K562 (cell line): ENCODE measurements at regions not wholly inside any gene's neighbourhood (a gene's known extent, or its start where the extent isn't known, plus 50 kb on each side); places are given as distances from the start of the nearest gene placed in this dataset.

Experiments used
- CC2D1A ChIP-seq: fragments of 450-650 bp; IDR thresholded peaks from 2 replicates; pipeline ENCODE4 v1.6.1; 2017; ENCODE audit warnings: mild to moderate bottlenecking
- E2F3 ChIP-seq: fragments of 250-450 bp; sonication (Bioruptor Pico); IDR thresholded peaks from 2 replicates; pipeline ENCODE4 v1.4.0; 2020; ENCODE audit warnings: mild to moderate bottlenecking
- L3MBTL2 ChIP-seq: fragments of 450-650 bp; IDR thresholded peaks from 2 replicates; pipeline ENCODE4 v1.6.1; 2016; ENCODE audit warnings: mild to moderate bottlenecking, moderate library complexity
- POLR2A ChIP-seq: fragments of 450-650 bp; conservative IDR thresholded peaks from 2 replicates; pipeline ENCODE4 v1.6.1; 2016
- POLR2AphosphoS2 ChIP-seq: IDR thresholded peaks from 2 replicates; pipeline ENCODE4 v1.6.1; 2012; ENCODE audit warnings: low read length, improper control_type of control experiment
- TCF7L2 ChIP-seq: fragments of 150-350 bp; IDR thresholded peaks from 2 replicates; pipeline ENCODE4 v1.6.1; 2016; ENCODE audit warnings: low read depth, mild to moderate bottlenecking, low read length, moderate library complexity
- TF ChIP-seq, protein P1 (sequence below), 2 experiments: IDR thresholded peaks in 1 of 2; conservative IDR thresholded peaks in 1 of 2; 2 replicates each; pipeline ENCODE4 v1.6.1; 2016; ENCODE audit warnings: low read depth in 2 of 2, mild to moderate bottlenecking in 1 of 2, missing compliant biosample characterization in 1 of 2, missing genetic modification characterization in 1 of 2, moderate library complexity in 1 of 2
- TF ChIP-seq, protein P2 (sequence below): fragments of 250-450 bp; sonication (Bioruptor Pico); IDR thresholded peaks from 2 replicates; pipeline ENCODE4 v1.8.0; 2021; ENCODE audit warnings: moderate library complexity, mild to moderate bottlenecking, inconsistent platforms

DNA sequence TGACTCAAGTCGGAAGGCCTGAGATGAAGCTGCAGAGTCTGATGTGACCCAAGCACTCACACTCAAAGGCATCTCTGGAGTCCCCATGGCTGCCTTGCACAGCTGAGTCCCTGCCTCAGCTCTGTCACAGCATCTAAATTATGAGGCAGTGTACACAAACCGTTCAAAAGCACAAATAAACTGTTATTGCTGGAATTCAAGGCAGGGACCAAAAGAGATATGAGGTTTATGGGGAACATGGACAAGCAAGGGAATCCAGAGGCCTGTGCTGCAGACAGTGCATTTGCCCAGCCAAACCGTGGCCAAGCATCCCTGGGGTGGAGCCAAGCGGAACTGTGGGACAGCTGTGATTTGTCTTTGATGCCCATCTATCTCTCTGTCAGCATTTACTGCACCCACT is 91.3 kb downstream of the RPS29 start (continued):
- TF ChIP-seq, protein P1, sequence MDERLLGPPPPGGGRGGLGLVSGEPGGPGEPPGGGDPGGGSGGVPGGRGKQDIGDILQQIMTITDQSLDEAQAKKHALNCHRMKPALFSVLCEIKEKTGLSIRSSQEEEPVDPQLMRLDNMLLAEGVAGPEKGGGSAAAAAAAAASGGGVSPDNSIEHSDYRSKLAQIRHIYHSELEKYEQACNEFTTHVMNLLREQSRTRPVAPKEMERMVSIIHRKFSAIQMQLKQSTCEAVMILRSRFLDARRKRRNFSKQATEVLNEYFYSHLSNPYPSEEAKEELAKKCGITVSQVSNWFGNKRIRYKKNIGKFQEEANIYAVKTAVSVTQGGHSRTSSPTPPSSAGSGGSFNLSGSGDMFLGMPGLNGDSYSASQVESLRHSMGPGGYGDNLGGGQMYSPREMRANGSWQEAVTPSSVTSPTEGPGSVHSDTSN (CRISPR knock-in tag; IDR thresholded peaks at IDR 0.05; ENCODE audit: low read depth), result no peak
- TF ChIP-seq, protein P1 (tag; conservative IDR thresholded peaks at IDR 0.05; ENCODE audit: low read depth), result no peak
- no peak for TF ChIP-seq POLR2A
- TF ChIP-seq CC2D1A, result no peak
- TF ChIP-seq L3MBTL2, result no peak
- TF ChIP-seq POLR2AphosphoS2, result no peak
- TF ChIP-seq E2F3 (CRISPR knock-in tag), result no peak
- TF ChIP-seq, protein P2, sequence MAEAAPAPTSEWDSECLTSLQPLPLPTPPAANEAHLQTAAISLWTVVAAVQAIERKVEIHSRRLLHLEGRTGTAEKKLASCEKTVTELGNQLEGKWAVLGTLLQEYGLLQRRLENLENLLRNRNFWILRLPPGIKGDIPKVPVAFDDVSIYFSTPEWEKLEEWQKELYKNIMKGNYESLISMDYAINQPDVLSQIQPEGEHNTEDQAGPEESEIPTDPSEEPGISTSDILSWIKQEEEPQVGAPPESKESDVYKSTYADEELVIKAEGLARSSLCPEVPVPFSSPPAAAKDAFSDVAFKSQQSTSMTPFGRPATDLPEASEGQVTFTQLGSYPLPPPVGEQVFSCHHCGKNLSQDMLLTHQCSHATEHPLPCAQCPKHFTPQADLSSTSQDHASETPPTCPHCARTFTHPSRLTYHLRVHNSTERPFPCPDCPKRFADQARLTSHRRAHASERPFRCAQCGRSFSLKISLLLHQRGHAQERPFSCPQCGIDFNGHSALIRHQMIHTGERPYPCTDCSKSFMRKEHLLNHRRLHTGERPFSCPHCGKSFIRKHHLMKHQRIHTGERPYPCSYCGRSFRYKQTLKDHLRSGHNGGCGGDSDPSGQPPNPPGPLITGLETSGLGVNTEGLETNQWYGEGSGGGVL (CRISPR knock-in tag), result no peak
- TF ChIP-seq TCF7L2, result no peak
- TF ChIP-seq, all 486 proteins: peak for 0
